Right lobe of liver (tissue), 6 donors: ENCODE measurements at regions not wholly inside any gene's neighbourhood (a gene's known extent, or its start where the extent isn't known, plus 50 kb on each side); places are given as distances from the start of the nearest gene placed in this dataset.
A peak's percentile ranks its signal among the peaks of the same experiment; 100 is the strongest.
"Not testable (repeated sequence)": the region's sequence is repeated elsewhere in the genome, so short reads cannot be mapped to it uniquely, and the experiment has no call there.

Experiments
- ATAC-seq, 4 donors: fragments of 200-7000 bp; cut with Tn5 transposase; one replicate each; pipeline ENCODE4 v1.9.1; 2020; ENCODE audit warnings: mild to moderate bottlenecking in 4 of 4, moderate library complexity in 4 of 4
- DNase-seq, 3 donors: peaks; one replicate each; pipeline ENCODE4 v3.0.0-alpha.2; 2020
- H3K27ac ChIP-seq, 3 donors: fragments of 200-600 bp; one replicate each; pipeline ENCODE4 v1.8.0; 2022
- H3K27me3 ChIP-seq, 2 donors: fragments of 200-600 bp; one replicate each; pipeline ENCODE4 v1.8.0; 2022
- H3K36me3 ChIP-seq, 4 donors: fragments of 200-600 bp; sonication (generic) in 1 of 4; one replicate each; pipeline versions ENCODE4 v1.5.1 to v1.8.0; 2017 to 2022; ENCODE audit warnings: control low read depth in 1 of 4
- H3K4me1 ChIP-seq, 4 donors: fragments of 200-600 bp; sonication (generic) in 1 of 4; one replicate each; pipeline versions ENCODE4 v1.5.1 to v1.8.0; 2017 to 2022; ENCODE audit warnings: control low read depth in 1 of 4
- H3K4me3 ChIP-seq, 3 donors: fragments of 200-600 bp; one replicate each; pipeline ENCODE4 v1.8.0; 2022
- H3K9me3 ChIP-seq, 4 donors: fragments of 200-600 bp; sonication (generic) in 1 of 4; one replicate each; pipeline versions ENCODE4 v1.5.1 to v1.8.0; 2017 to 2022; ENCODE audit warnings: control low read depth in 1 of 4
- POLR2A ChIP-seq: fragments of 450-650 bp; IDR thresholded peaks from one replicate; pipeline ENCODE4 v1.6.1; 2017; ENCODE audit warnings: antibody characterized with exemption, mild to moderate bottlenecking
- WGBS: methylation state at CpG from one replicate; pipeline ENCODE4 v1.1.6; 2018; ENCODE audit warnings: low coverage, low lambda C conversion rate; ENCODE audit not compliant: insufficient coverage; ENCODE audit errors: missing lambda C conversion rate; 5-methylcytosine and 5-hydroxymethylcytosine counted together
- intact Hi-C, 2 donors: fragments of 100-400 bp; cut with DNase I; formaldehyde crosslinking; loops; one replicate each; pipeline versions ENCODE4 v1.11.2 to v1.14.1; 2022
- TF ChIP-seq, protein P1 (sequence below), 4 donors: fragments of 200-600 bp in 3 of 4; fragments of 450-650 bp in 1 of 4; IDR thresholded peaks; one replicate each; pipeline versions ENCODE4 v1.5.1 to v1.8.0; 2016 to 2022; ENCODE audit warnings: antibody characterized with exemption in 4 of 4, mild to moderate bottlenecking in 2 of 4
- donor health status: DM: no; HTN: yes; CAD: no.
- donor health status: DM: no; HTN: no; CAD: no.
- donor health status: DM: no; HTN: no; CAD: no.
- donor health status: DM: no; HTN: yes; CAD: no.
- donor health status: DM: no; HTN: yes; CAD: no.

GRCh38 chr13:99086267-99087097 lies 108.6 kb upstream of the DOCK9 start:
- Histone ChIP-seq H3K4me1 (peaks cover 0 to 5% (median 0%) of the 10 kb centered on the region in 4 donors), H3K27ac (peak overlapping the region; percentile 72 to 84 (median 83)), H3K9me3 (no peaks in the 10 kb centered on the region), H3K36me3 (no peaks in the 10 kb centered on the region), H3K4me3 (peak overlapping the region; percentile 58 to 77 (median 75)), H3K27me3 (no peaks in the 10 kb centered on the region)
- TF ChIP-seq POLR2A, result peak; percentile 60
- TF ChIP-seq, protein P1, sequence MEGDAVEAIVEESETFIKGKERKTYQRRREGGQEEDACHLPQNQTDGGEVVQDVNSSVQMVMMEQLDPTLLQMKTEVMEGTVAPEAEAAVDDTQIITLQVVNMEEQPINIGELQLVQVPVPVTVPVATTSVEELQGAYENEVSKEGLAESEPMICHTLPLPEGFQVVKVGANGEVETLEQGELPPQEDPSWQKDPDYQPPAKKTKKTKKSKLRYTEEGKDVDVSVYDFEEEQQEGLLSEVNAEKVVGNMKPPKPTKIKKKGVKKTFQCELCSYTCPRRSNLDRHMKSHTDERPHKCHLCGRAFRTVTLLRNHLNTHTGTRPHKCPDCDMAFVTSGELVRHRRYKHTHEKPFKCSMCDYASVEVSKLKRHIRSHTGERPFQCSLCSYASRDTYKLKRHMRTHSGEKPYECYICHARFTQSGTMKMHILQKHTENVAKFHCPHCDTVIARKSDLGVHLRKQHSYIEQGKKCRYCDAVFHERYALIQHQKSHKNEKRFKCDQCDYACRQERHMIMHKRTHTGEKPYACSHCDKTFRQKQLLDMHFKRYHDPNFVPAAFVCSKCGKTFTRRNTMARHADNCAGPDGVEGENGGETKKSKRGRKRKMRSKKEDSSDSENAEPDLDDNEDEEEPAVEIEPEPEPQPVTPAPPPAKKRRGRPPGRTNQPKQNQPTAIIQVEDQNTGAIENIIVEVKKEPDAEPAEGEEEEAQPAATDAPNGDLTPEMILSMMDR (IDR thresholded peaks at IDR 0.05), result no peak
- ATAC-seq (peak; percentile 57 to 66 (median 64)), DNase-seq (peak; percentile 67 to 68 (median 68))
- WGBS, result 2% methylated on average over 20 of the region's 130 CpGs
- intact Hi-C loops, result no loop called here

DNA sequence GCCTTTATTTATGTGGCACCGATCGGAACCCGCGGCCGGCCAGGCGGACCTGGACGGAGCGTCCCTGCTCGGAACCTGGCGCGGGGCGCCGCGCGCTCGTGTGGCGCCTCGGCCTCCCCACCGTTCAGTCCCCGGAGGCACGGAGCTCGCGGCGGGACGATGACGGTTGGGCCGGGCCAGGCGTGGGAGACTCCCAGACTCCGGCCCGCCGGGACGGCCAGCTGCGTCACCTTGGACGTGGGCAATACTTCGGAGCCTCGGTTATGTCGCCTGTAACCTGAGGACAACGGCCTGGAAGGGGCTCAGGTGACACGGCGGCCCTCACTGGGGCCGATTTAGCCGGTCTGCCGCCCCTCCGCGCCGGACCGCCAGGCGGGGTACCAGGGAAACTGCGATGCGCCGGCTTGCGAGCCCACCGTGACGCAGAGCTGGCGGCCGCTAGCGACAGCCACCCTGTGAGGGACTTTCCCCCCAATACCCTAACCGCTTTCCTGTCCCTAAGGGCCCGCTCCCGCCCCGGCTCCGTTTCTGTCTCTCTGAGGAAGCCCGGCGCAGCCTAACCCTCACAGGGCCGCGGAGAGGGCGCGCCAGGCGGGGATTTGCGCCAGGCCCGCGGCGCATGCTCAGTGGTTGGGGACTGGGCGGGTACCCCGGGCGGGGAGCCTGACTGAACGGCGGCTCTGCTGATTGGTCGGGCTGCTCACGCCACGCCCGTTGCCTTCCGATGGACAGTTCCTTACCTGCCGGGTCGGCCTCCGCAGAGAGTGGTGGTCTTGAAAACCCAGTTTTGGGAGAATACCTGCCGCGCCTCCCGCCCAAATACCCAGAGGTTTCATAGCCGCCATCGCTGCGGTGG lies 109.5 kb upstream of the DOCK9 start:
- intact Hi-C loops, result no loop called here
- Histone ChIP-seq H3K9me3 (no peaks in the 10 kb centered on the region), H3K4me3 (peak overlapping the region; percentile 42 to 77 (median 75)), H3K4me1 (peaks cover 0 to 5% (median 0%) of the 10 kb centered on the region in 4 donors), H3K27me3 (no peaks in the 10 kb centered on the region), H3K27ac (peak overlapping the region; percentile 72 to 84 (median 83)), H3K36me3 (no peaks in the 10 kb centered on the region)
- WGBS, result 0% methylated on average over 10 of the region's 92 CpGs
- DNase-seq (peak; percentile 94 to 95 (median 94)), ATAC-seq (peak; percentile 95 to 96 (median 95))
- TF ChIP-seq, protein P1 (IDR thresholded peaks at IDR 0.05), result no peak
- TF ChIP-seq POLR2A, result peak; percentile 61

GRCh38 chr13:99087954-99088491 lies 110.2 kb upstream of the DOCK9 start:
- DNase-seq, result no peak
- TF ChIP-seq POLR2A, result no peak
- TF ChIP-seq, protein P1 (IDR thresholded peaks at IDR 0.05), result no peak
- Histone ChIP-seq H3K4me3 (peak overlapping the region; percentile 42 to 77 (median 75)), H3K27ac (peak overlapping the region; percentile 72 to 84 (median 83)), H3K9me3 (no peaks in the 10 kb centered on the region), H3K4me1 (peaks cover 0 to 5% (median 0%) of the 10 kb centered on the region in 4 donors), H3K27me3 (no peaks in the 10 kb centered on the region), H3K36me3 (no peaks in the 10 kb centered on the region)
- 3% methylated on average over 10 of the region's 16 CpGs for WGBS
- ATAC-seq, result peak; percentile 28 to 43 (median 36)
- intact Hi-C loops, result no loop called here

GRCh38 chr13:99093997-99094396 lies 106.7 kb upstream of the UBAC2 start:
- Histone ChIP-seq H3K4me3 (no peak overlapping the region), H3K27ac (no peak overlapping the region), H3K9me3 (no peaks in the 10 kb centered on the region), H3K27me3 (no peaks in the 10 kb centered on the region), H3K36me3 (no peaks in the 10 kb centered on the region), H3K4me1 (no peaks in the 10 kb centered on the region)
- intact Hi-C loops, result no loop called here
- TF ChIP-seq POLR2A, result no peak
- TF ChIP-seq, protein P1 (IDR thresholded peaks at IDR 0.05), result no peak
- DNase-seq, result no peak
- WGBS, result 100% methylated on average over 1 of the region's 3 CpGs
- no peak for ATAC-seq

GRCh38 chr13:99101831-99102230 lies 98.8 kb upstream of the UBAC2 start:
- H3K27ac ChIP-seq, DNase-seq, H3K9me3 ChIP-seq, ATAC-seq, intact Hi-C loops, H3K27me3 ChIP-seq, H3K4me1 ChIP-seq, H3K36me3 ChIP-seq, H3K4me3 ChIP-seq: not testable (repeated sequence)
- 27% methylated on average over 4 of the region's 5 CpGs for WGBS
